ENCODE measurements at regions not wholly inside any gene's neighbourhood (a gene's known extent, or its start where the extent isn't known, plus 50 kb on each side); places are given as distances from the start of the nearest gene placed in this dataset.

DNA sequence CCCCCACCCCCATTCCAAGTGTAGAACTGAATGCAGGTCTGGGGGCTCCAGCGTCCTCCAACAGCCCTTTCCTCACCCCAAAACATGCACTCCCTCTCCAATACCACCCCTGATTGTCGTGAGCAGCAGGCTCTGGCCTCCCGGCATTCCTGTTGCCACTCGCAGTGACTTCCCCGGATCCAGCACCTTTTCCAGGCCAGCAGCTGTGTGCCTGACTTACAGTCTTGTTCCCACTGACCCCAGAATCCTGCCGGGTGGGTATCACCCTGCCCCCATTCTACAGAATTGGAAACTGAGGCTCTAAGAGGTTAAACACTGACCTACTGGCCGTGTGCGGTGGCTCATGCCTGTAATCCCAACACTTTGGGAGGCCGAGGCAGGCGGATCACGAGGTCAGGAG lies 127.2 kb downstream of the OLFM1 start:
- TF ChIP-seq POLR2A (IDR thresholded peaks at IDR 0.05) (no peak), EP300 (IDR thresholded peaks at IDR 0.05) (no peak)
- TF ChIP-seq, protein P1, sequence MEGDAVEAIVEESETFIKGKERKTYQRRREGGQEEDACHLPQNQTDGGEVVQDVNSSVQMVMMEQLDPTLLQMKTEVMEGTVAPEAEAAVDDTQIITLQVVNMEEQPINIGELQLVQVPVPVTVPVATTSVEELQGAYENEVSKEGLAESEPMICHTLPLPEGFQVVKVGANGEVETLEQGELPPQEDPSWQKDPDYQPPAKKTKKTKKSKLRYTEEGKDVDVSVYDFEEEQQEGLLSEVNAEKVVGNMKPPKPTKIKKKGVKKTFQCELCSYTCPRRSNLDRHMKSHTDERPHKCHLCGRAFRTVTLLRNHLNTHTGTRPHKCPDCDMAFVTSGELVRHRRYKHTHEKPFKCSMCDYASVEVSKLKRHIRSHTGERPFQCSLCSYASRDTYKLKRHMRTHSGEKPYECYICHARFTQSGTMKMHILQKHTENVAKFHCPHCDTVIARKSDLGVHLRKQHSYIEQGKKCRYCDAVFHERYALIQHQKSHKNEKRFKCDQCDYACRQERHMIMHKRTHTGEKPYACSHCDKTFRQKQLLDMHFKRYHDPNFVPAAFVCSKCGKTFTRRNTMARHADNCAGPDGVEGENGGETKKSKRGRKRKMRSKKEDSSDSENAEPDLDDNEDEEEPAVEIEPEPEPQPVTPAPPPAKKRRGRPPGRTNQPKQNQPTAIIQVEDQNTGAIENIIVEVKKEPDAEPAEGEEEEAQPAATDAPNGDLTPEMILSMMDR (IDR thresholded peaks at IDR 0.05), result no peak
